A673 (cell line): ENCODE measurements at regions not wholly inside any gene's neighbourhood (a gene's known extent, or its start where the extent isn't known, plus 50 kb on each side); places are given as distances from the start of the nearest gene placed in this dataset.

Experiments
- BruUV-seq: library from RNA; stranded (reverse); fragments of 400-500 nt; replicated peaks from 2 replicates; lab custom pipeline; 2021; lab: Mats Ljungman, UMichigan
- CTCF ChIA-PET: fragments of 300-600 bp; sonication (Branson Sonifier 250); formaldehyde crosslinking; loops from one replicate; lab custom pipeline; 2022; ENCODE audit warnings: antibody characterized with exemption; lab: Charles Lee
- POLR2A ChIA-PET: fragments of 300-600 bp; sonication (Branson Sonifier 250); formaldehyde crosslinking; loops from one replicate; lab custom pipeline; 2022; ENCODE audit warnings: antibody characterized with exemption; ENCODE audit not compliant: low non-redundant PET; lab: Charles Lee
- DNase-seq: peaks from one replicate; pipeline ENCODE4 v3.0.0-alpha.2; 2015; ENCODE audit warnings: low spot score
- H3K27ac ChIP-seq: fragments of 200-600 bp; sonication (generic); 2 replicates; pipeline ENCODE4 v1.5.1; 2016; ENCODE audit warnings: mixed run types, low read depth, mild to moderate bottlenecking, mixed read lengths, antibody characterized with exemption, low read length; ENCODE audit not compliant: poor library complexity, severe bottlenecking
- H3K27me3 ChIP-seq: fragments of 200-600 bp; sonication (generic); replicated peaks from 2 replicates; pipeline ENCODE4 v1.6.1; 2017; ENCODE audit warnings: mixed run types, low read depth, mild to moderate bottlenecking, mixed read lengths, antibody characterized with exemption, low read length; ENCODE audit not compliant: insufficient read depth, poor library complexity
- H3K36me3 ChIP-seq: fragments of 200-600 bp; sonication (generic); 2 replicates; pipeline ENCODE4 v1.6.1; 2016; ENCODE audit warnings: mixed run types, mild to moderate bottlenecking, mixed read lengths, antibody characterized with exemption, low read length; ENCODE audit not compliant: insufficient read depth, poor library complexity, severe bottlenecking
- H3K4me1 ChIP-seq: fragments of 200-600 bp; sonication (generic); 2 replicates; pipeline ENCODE4 v1.6.1; 2017; ENCODE audit warnings: mixed run types, mild to moderate bottlenecking, mixed read lengths, antibody characterized with exemption, low read length; ENCODE audit not compliant: insufficient read depth, poor library complexity, severe bottlenecking
- H3K4me3 ChIP-seq: fragments of 200-600 bp; sonication (generic); 2 replicates; pipeline ENCODE4 v1.5.1; 2016; ENCODE audit warnings: low read depth, mixed run types, mild to moderate bottlenecking, mixed read lengths, low read length; ENCODE audit not compliant: poor library complexity, severe bottlenecking
- H3K9me3 ChIP-seq: fragments of 200-600 bp; sonication (generic); 2 replicates; pipeline ENCODE4 v1.6.1; 2016; ENCODE audit warnings: mixed run types, low read depth, mild to moderate bottlenecking, mixed read lengths, antibody characterized with exemption, low read length; ENCODE audit not compliant: poor library complexity, severe bottlenecking
- CTCF ChIP-seq: fragments of 300-800, 200-600 bp; sonication (generic); conservative IDR thresholded peaks from 2 replicates; pipeline ENCODE4 v1.5.1; 2017; ENCODE audit warnings: low read depth, mild to moderate bottlenecking, antibody characterized with exemption, low read length, moderate library complexity, mixed read lengths
- EZH2 ChIP-seq: fragments of 200-600 bp; sonication (generic); IDR thresholded peaks from 2 replicates; pipeline ENCODE4 v1.6.1; 2017; ENCODE audit warnings: borderline replicate concordance, low read depth, mild to moderate bottlenecking, mixed read lengths, antibody characterized with exemption, low read length; ENCODE audit not compliant: poor library complexity, severe bottlenecking
- intact Hi-C: fragments of 100-400 bp; cut with micrococcal nuclease; formaldehyde crosslinking; loops from one replicate; pipeline ENCODE4 v1.10.0; 2022; ENCODE audit not compliant: unreplicated experiment

- Histone ChIP-seq H3K27ac (no peak overlapping the region), H3K36me3 (no peaks in the 10 kb centered on the region), H3K9me3 (no peaks in the 10 kb centered on the region), H3K4me1 (no peaks in the 10 kb centered on the region), H3K27me3 (no peaks in the 10 kb centered on the region), H3K4me3 (no peak overlapping the region)
- ChIA-PET POLR2A (no interaction called here), CTCF (no interaction called here)
- intact Hi-C loops = no loop called here
- no TSS peak for BruUV-seq
- TF ChIP-seq CTCF (no peak), EZH2 (no peak)
- DNase-seq = no peak
Measured at GRCh38 chr9:24460781-24461180, 84.9 kb downstream of the IZUMO3 start.

- TF ChIP-seq EZH2 (no peak), CTCF (no peak)
- no peaks in the 10 kb centered on the region for H3K36me3 ChIP-seq
- H3K27me3 ChIP-seq = no peaks in the 10 kb centered on the region
- no peaks in the 10 kb centered on the region for H3K9me3 ChIP-seq
- no peaks in the 10 kb centered on the region for H3K4me1 ChIP-seq
- ChIA-PET POLR2A (no interaction called here), CTCF (no interaction called here)
- DNase-seq = no peak
- intact Hi-C loops = no loop called here
- no peak overlapping the region for H3K4me3 ChIP-seq
- H3K27ac ChIP-seq = no peak overlapping the region
- BruUV-seq = no TSS peak
Measured at GRCh38 chr9:24459953-24460352, 85.7 kb downstream of the IZUMO3 start.

- TF ChIP-seq CTCF (no peak), EZH2 (no peak)
- ChIA-PET CTCF (no interaction called here), POLR2A (no interaction called here)
- no peaks in the 10 kb centered on the region for H3K9me3 ChIP-seq
- no peak overlapping the region for H3K4me3 ChIP-seq
- DNase-seq = no peak
- H3K27me3 ChIP-seq = no peaks in the 10 kb centered on the region
- H3K27ac ChIP-seq = no peak overlapping the region
- intact Hi-C loops = no loop called here
- no peaks in the 10 kb centered on the region for H3K4me1 ChIP-seq
- H3K36me3 ChIP-seq = no peaks in the 10 kb centered on the region
- no TSS peak for BruUV-seq
Measured at GRCh38 chr9:24451346-24451745, 94.4 kb downstream of the IZUMO3 start.
